ENCODE measurements at regions not wholly inside any gene's neighbourhood (a gene's known extent, or its start where the extent isn't known, plus 50 kb on each side); places are given as distances from the start of the nearest gene placed in this dataset.
A peak's percentile ranks its signal among the peaks of the same experiment; 100 is the strongest.
"Not testable (repeated sequence)": the region's sequence is repeated elsewhere in the genome, so short reads cannot be mapped to it uniquely, and the experiment has no call there.

- no peak for DNase-seq
Observed at GRCh38 chr3:105982207-105982606, 113.4 kb upstream of the CBLB start.

DNA sequence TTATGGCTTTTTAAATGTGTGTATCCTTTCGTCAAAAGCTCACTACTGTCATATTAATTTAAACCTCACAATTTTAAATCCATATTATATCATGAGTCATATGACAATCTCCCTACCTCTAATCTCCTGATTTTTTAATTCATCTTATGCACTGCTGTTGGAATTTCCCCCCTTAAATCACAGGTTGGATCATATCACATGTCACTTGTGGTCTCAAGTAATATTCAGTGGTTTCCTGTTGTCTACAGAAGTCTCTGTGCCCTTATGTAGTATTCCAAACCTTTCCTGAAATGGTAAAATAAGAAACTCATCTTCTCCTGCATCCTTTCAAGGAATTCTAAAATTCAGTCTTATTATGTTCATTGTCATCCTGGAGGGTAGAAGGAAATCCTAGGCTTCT lies 116.0 kb upstream of the CBLB start:
- no peak for DNase-seq

GRCh38 chr3:105986343-105986742 lies 117.5 kb upstream of the CBLB start:
- not testable (repeated sequence) for DNase-seq

GRCh38 chr3:105987809-105988208 lies 119.0 kb upstream of the CBLB start:
- no peak for DNase-seq

GRCh38 chr3:105988540-105989212 lies 119.9 kb upstream of the CBLB start:
- DNase-seq: no peak

GRCh38 chr3:105996781-105997180 lies 128.0 kb upstream of the CBLB start:
- no peak for DNase-seq

GRCh38 chr3:105997466-105997799 lies 128.6 kb upstream of the CBLB start:
- no peak for DNase-seq

DNA sequence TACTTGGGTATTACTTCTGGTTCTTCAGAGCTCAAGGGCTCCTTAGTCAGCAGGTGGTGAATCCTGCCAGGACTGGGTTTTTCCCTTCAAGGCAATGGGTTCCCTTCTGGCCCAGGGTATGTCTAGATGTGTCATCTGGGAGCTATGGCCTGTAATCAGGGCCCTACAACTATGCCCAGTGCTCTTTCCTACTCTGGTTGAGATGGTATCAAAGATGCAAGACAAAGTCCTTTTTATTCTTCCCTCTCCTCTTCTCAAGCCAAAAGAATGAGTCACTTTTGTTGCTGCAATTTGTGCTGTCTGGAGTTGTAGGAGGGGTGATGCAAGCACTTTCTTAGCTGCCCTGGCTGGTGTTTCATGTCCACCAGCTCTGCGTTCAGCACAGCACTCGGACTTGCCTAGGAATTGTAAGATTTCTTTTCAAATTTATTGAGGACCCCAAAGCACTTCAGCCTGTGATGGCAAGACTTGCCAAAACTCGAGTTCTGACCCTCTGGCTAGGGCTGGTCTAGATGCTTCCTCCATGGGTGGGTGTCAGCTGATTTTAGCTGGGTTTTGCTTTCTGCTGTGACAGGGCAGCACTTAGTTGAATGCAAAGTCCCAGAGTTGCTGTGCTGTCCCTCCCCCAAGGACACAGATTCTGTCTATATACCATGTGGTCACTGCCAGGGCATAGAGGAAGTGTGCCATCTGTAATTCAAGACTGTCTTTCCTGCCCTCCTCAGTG lies 129.2 kb upstream of the CBLB start:
- no peak for DNase-seq

DNA sequence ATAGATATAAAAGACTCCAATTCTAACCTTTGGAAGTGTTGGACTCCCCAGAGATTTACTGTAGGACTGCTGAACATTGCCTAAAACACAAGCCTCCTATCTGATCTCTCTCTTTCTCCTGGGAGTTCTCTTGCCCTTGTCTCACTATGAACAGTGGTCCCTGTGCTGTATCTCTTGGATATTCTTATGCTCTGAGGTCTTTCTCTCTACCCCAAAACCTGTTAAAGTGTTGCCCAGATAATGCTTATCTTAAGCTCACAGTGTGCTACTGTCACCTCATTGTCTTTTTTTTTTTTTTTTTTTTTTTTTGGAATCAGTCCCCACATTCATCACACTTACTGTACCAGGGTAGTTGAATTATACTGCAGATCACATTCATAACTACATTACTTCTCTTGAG lies 131.0 kb upstream of the CBLB start:
- no peak for DNase-seq

- no peak for DNase-seq
Observed at GRCh38 chr3:106001923-106002322, 133.1 kb upstream of the CBLB start.

GRCh38 chr3:106004137-106004681 lies 135.4 kb upstream of the CBLB start:
- no peak for DNase-seq

- no peak for DNase-seq
Observed at GRCh38 chr3:106004826-106005225, 136.0 kb upstream of the CBLB start.

GRCh38 chr3:106006001-106006400 lies 137.2 kb upstream of the CBLB start:
- no peak for DNase-seq

DNA sequence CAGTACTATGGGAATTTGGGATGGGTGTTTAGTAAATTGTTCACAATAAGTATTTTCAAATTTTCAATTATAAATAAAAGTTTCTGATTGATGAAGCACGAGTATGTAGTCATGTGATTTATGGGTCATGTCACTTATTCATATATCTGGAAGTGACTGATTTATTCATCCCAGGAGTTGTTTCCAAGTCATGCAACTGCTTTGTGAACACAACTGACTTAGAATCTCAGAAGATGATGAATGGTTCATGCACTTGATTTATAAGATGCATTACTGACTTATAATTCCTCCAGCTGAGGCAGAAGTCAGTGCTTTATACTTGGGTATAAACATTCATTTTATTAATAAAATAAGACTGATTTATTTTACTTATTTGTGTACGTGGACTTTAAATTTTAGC lies 137.8 kb upstream of the CBLB start:
- no peak for DNase-seq

- peak; percentile 27 for DNase-seq
Observed at GRCh38 chr3:106007512-106007911, 138.7 kb upstream of the CBLB start.

GRCh38 chr3:106008766-106009165 lies 140.0 kb upstream of the CBLB start:
- DNase-seq: no peak

- DNase-seq: no peak
Observed at GRCh38 chr3:106010829-106011228, 142.0 kb upstream of the CBLB start.

- DNase-seq: peak; percentile 18
Observed at GRCh38 chr3:106013971-106014370, 145.2 kb upstream of the CBLB start.

- no peak for DNase-seq
Observed at GRCh38 chr3:106014518-106014917, 145.7 kb upstream of the CBLB start.

DNA sequence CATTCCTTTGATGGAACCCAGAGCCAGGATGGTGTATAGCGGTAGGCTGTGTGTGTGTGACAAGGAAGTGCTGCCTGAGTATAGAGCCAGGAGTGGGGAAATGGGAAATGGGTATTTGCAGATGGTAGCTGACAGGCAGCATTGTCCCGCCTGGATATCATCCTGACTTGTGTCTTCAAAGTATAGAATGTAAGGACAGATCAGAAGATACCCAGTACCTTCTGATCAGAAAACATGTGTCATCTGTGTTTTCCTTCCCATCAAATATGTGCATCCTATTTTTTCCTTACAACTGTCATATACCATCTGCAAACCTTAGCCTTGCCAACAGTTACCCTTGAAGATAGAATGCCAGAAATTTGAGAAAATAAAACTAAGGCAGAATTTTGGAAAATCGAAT lies 146.2 kb upstream of the CBLB start:
- no peak for DNase-seq

DNA sequence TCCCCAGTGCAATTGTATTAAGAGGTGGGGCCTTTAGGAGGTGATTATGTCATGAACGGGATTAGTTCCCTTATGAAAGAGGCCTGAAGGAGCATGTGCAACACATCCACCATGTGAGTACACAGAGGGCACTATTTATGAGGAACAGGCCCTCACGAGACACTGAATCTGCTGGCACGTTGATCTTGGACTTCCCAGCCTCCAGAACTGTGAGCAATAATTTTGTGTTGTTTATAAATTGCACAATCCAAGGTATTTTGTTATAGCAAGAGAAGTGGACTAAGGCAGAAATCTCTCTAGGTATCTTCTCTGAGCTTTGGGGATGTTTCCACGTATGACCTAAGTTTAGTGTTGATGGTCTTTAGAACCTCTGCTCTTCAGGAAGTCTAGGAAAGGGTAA lies 149.3 kb upstream of the CBLB start:
- no peak for DNase-seq

- no peak for DNase-seq
Observed at GRCh38 chr3:106018929-106019550, 150.2 kb upstream of the CBLB start.

DNA sequence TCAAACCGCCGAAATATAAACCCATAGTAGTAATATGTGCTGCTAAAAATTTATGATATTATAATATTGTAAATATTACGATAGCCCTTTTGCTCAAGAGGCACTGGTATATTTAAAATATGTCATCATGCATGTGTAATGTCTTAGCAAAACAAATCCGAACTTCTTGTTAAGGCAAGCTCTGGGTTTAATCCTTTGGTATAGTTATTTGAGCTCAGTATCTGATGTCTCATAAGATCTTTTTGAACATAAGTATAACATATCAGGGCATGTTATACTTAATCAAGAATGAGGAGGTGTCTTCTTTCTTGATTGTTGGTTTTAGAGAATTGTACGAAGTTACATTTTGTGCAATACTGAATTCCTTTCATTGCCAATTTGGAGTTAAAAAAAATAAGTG lies 154.1 kb upstream of the CBLB start:
- DNase-seq: no peak

- no peak for DNase-seq
Observed at GRCh38 chr3:106025151-106025722, 156.4 kb upstream of the CBLB start.
